Body of pancreas (tissue), 4 donors: ENCODE measurements at regions not wholly inside any gene's neighbourhood (a gene's known extent, or its start where the extent isn't known, plus 50 kb on each side); places are given as distances from the start of the nearest gene placed in this dataset.

Source experiments
- POLR2A ChIP-seq, 3 donors: fragments of 450-650 bp; IDR thresholded peaks; one replicate each; pipeline ENCODE4 v1.6.1; 2016; ENCODE audit warnings: antibody characterized with exemption in 3 of 3, mild to moderate bottlenecking in 2 of 3
- TF ChIP-seq, protein P1 (sequence below), 7 experiments: fragments of 450-650 bp in 4 of 7; fragments of 200-600 bp in 3 of 7; sonication (generic) in 3 of 7; IDR thresholded peaks; one replicate each; pipeline ENCODE4 v1.5.1; 2016 to 2019; ENCODE audit warnings: antibody characterized with exemption in 7 of 7

DNA sequence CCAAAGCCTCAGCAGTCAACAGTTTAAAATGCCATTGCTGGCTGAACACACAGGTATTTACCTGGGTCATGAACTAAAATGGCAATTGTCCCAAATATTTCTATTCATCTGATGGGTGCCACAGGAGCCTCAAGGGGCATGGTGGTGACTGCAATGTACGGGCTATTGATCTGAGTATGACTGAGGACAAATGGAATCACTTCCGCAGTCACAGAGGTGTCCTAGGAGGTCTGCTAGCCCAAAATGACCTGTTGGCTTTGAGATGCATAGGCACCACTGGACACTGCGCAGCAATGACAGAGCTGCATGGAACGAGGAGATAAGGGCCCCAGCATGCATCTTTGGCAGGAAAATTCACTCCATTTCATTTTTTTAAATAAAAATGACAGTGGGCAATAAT lies 474.1 kb upstream of the SOX5 start:
- TF ChIP-seq, protein P1, sequence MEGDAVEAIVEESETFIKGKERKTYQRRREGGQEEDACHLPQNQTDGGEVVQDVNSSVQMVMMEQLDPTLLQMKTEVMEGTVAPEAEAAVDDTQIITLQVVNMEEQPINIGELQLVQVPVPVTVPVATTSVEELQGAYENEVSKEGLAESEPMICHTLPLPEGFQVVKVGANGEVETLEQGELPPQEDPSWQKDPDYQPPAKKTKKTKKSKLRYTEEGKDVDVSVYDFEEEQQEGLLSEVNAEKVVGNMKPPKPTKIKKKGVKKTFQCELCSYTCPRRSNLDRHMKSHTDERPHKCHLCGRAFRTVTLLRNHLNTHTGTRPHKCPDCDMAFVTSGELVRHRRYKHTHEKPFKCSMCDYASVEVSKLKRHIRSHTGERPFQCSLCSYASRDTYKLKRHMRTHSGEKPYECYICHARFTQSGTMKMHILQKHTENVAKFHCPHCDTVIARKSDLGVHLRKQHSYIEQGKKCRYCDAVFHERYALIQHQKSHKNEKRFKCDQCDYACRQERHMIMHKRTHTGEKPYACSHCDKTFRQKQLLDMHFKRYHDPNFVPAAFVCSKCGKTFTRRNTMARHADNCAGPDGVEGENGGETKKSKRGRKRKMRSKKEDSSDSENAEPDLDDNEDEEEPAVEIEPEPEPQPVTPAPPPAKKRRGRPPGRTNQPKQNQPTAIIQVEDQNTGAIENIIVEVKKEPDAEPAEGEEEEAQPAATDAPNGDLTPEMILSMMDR (IDR thresholded peaks at IDR 0.05), result no peak
- no peak for TF ChIP-seq POLR2A (IDR thresholded peaks at IDR 0.05)
